ENCODE measurements at regions not wholly inside any gene's neighbourhood (a gene's known extent, or its start where the extent isn't known, plus 50 kb on each side); places are given as distances from the start of the nearest gene placed in this dataset.

GRCh38 chrX:113412106-113412505 lies 571.5 kb upstream of the AMOT start:
- Histone ChIP-seq H3K4me2 (ENCODE audit: insufficient read depth in 1 of 2, low read depth in 2 of 2, low read length in 2 of 2) (no peak overlapping the region), H3K27me3 (replicated peaks in 1 of 4; ENCODE audit: control insufficient read depth in 3 of 4, extremely low read depth in 1 of 4, insufficient read depth in 3 of 4, low read length in 3 of 4) (no peaks in the 10 kb centered on the region), H2BK120ac (replicated peaks; ENCODE audit: low read depth, low read length) (no peak overlapping the region), H4K8ac (ENCODE audit: extremely low read depth, insufficient read depth, low read length) (no peak overlapping the region), H3K79me1 (ENCODE audit: low read depth, low read length) (no peaks in the 10 kb centered on the region), H3K4ac (replicated peaks; ENCODE audit: insufficient read length, low read depth, low read length) (no peak overlapping the region), H4K20me1 (replicated peaks in 1 of 2; ENCODE audit: control insufficient read depth in 1 of 2, insufficient read depth in 2 of 2, low read length in 2 of 2) (no peaks in the 10 kb centered on the region), H3K4me3 (ENCODE audit: extremely low read depth in 1 of 4, insufficient read depth in 2 of 4, low read depth in 3 of 4, low read length in 4 of 4) (no peak overlapping the region), H4K5ac (ENCODE audit: insufficient read length, low read depth, low read length) (no peak overlapping the region), H2BK12ac (ENCODE audit: low read depth, low read length) (no peak overlapping the region), H2AK5ac (ENCODE audit: low read depth, low read length) (no peak overlapping the region), H3K18ac (ENCODE audit: extremely low read depth, low read length) (no peak overlapping the region), H3K9me3 (ENCODE audit: insufficient read depth in 2 of 2, low read depth in 1 of 2, low read length in 1 of 2) (no peaks in the 10 kb centered on the region), H2AFZ (ENCODE audit: low read length) (no peak overlapping the region), H4K91ac (replicated peaks; ENCODE audit: insufficient read length, low read length) (no peak overlapping the region), H2BK20ac (ENCODE audit: low read length) (no peak overlapping the region), H3K79me2 (ENCODE audit: control insufficient read depth in 1 of 2, insufficient read depth in 2 of 2, low read length in 2 of 2) (no peaks in the 10 kb centered on the region), H3K36me3 (ENCODE audit: control insufficient read depth in 2 of 4, insufficient read depth in 4 of 4, low read length in 3 of 4) (no peaks in the 10 kb centered on the region), H3K23me2 (ENCODE audit: low read depth, low read length) (no peaks in the 10 kb centered on the region), H3K14ac (ENCODE audit: insufficient read length) (no peak overlapping the region), H3K9ac (replicated peaks in 1 of 4; ENCODE audit: extremely low read depth in 1 of 4, low read depth in 3 of 4, low read length in 3 of 4) (no peak overlapping the region), H3K4me1 (replicated peaks in 1 of 4; ENCODE audit: control insufficient read depth in 3 of 4, insufficient read depth in 4 of 4, low read length in 3 of 4) (no peaks in the 10 kb centered on the region), H3K23ac (ENCODE audit: insufficient read length) (no peak overlapping the region), H2BK5ac (ENCODE audit: low read depth, low read length) (no peak overlapping the region), H3K27ac (ENCODE audit: low read depth, low read length) (no peak overlapping the region), H3K56ac (replicated peaks; ENCODE audit: insufficient read length, low read depth, low read length) (no peak overlapping the region), H2BK15ac (ENCODE audit: low read length) (no peak overlapping the region)
- ChIA-PET CTCF (ENCODE audit: partially characterized antibody) (no interaction called here), POLR2A (ENCODE audit: partially characterized antibody) (no interaction called here)
- DNase-seq (ENCODE audit: low read depth in 1 of 2, low spot score in 2 of 2) (no peak), FAIRE-seq (no peak)
- 79% methylated on average over 1 of the region's 1 CpG; no CpG with 5 or more reads in 1 of the 2 experiments for WGBS, 2 experiments (ENCODE audit: extremely low coverage in 1 of 2, insufficient coverage in 1 of 2, insufficient read length in 1 of 2, insufficient replicate concordance in 2 of 2, low coverage in 1 of 2, low lambda C conversion rate in 2 of 2, missing lambda C conversion rate in 1 of 2)
- no peak for TF ChIP-seq SRF (IDR thresholded peaks at IDR 0.05; ENCODE audit: low read depth, low read length)
- TF ChIP-seq KDM5A (IDR thresholded peaks at IDR 0.05; ENCODE audit: low read length): no peak
- no peak for TF ChIP-seq EP300 (IDR thresholded peaks at IDR 0.05; ENCODE audit: borderline replicate concordance in 1 of 2, low read depth in 2 of 2, low read length in 2 of 2)
- no peak for TF ChIP-seq CTBP2 (IDR thresholded peaks at IDR 0.05; ENCODE audit: borderline replicate concordance, insufficient read depth, insufficient read length, low read length)
- no peak for TF ChIP-seq CEBPB (IDR thresholded peaks at IDR 0.05; ENCODE audit: low read depth, low read length)
- no peak for TF ChIP-seq HDAC6 (IDR thresholded peaks at IDR 0.05; ENCODE audit: low read depth, low read length)
- no peak for TF ChIP-seq RXRA (IDR thresholded peaks at IDR 0.05; ENCODE audit: insufficient read depth, low read depth, low read length)
- no peak for TF ChIP-seq MAX (IDR thresholded peaks at IDR 0.05)
- no peak for TF ChIP-seq BRCA1 (IDR thresholded peaks at IDR 0.05; ENCODE audit: low read depth, low read length)
- TF ChIP-seq TAF7 (optimal IDR thresholded peaks at IDR 0.05; ENCODE audit: borderline replicate concordance, low read depth, low read length): no peak
- TF ChIP-seq EZH2 (IDR thresholded peaks at IDR 0.05; ENCODE audit: low read depth, low read length, severe bottlenecking): no peak
